T-helper 2 cell treated with Interferon-gamma antibody and Interleukin-4, amounts not matched to agents 5 μg/mL and 100 μg/mL, for 36 hours (primary cell): ENCODE measurements at regions not wholly inside any gene's neighbourhood (a gene's known extent, or its start where the extent isn't known, plus 50 kb on each side); places are given as distances from the start of the nearest gene placed in this dataset.

Source experiments
- DNase-seq: peaks from one replicate; pipeline ENCODE4 v3.0.0; 2021; ENCODE audit warnings: low spot score
- H3K27ac Mint-ChIP-seq: one replicate; pipeline ENCODE4 v1.8.0; 2021; ENCODE audit warnings: mild to moderate bottlenecking, mixed read lengths
- H3K27me3 Mint-ChIP-seq: one replicate; pipeline ENCODE4 v1.8.0; 2021; ENCODE audit warnings: low read depth, mixed read lengths
- H3K36me3 Mint-ChIP-seq: one replicate; pipeline ENCODE4 v1.8.0; 2021; ENCODE audit warnings: low read depth, mixed read lengths
- H3K4me1 Mint-ChIP-seq: one replicate; pipeline ENCODE4 v1.8.0; 2021; ENCODE audit warnings: low read depth, mixed read lengths
- H3K4me3 Mint-ChIP-seq: one replicate; pipeline ENCODE4 v1.8.0; 2022; ENCODE audit warnings: mild to moderate bottlenecking, moderate library complexity, mixed read lengths
- H3K9me3 Mint-ChIP-seq: one replicate; pipeline ENCODE4 v1.8.0; 2021; ENCODE audit warnings: mixed read lengths

- Mint-ChIP-seq H3K27me3 (no peaks in the 10 kb centered on the region), H3K4me3 (no peak overlapping the region), H3K4me1 (no peaks in the 10 kb centered on the region), H3K36me3 (no peaks in the 10 kb centered on the region), H3K9me3 (peaks cover 10% of the 10 kb centered on the region), H3K27ac (no peak overlapping the region)
- DNase-seq = no peak
These were observed 73.1 kb upstream of the MYL2 start for GRCh38 chr12:110993434-110993833.

GRCh38 chr12:110992909-110993308 lies 72.5 kb upstream of the MYL2 start:
- H3K4me1 Mint-ChIP-seq = no peaks in the 10 kb centered on the region
- H3K27me3 Mint-ChIP-seq = no peaks in the 10 kb centered on the region
- H3K4me3 Mint-ChIP-seq = no peak overlapping the region
- H3K9me3 Mint-ChIP-seq = peaks cover 6% of the 10 kb centered on the region
- no peak for DNase-seq
- no peak overlapping the region for H3K27ac Mint-ChIP-seq
- no peaks in the 10 kb centered on the region for H3K36me3 Mint-ChIP-seq

GRCh38 chr12:110983811-110984210 lies 63.4 kb upstream of the MYL2 start:
- DNase-seq = no peak
- Mint-ChIP-seq H3K9me3 (no peaks in the 10 kb centered on the region), H3K36me3 (no peaks in the 10 kb centered on the region), H3K4me3 (no peak overlapping the region), H3K4me1 (no peaks in the 10 kb centered on the region), H3K27me3 (peaks cover 4% of the 10 kb centered on the region), H3K27ac (no peak overlapping the region)

GRCh38 chr12:110972866-110973265 lies 52.5 kb upstream of the MYL2 start:
- peaks cover 7% of the 10 kb centered on the region for H3K4me1 Mint-ChIP-seq
- no peak overlapping the region for H3K4me3 Mint-ChIP-seq
- H3K9me3 Mint-ChIP-seq = peaks cover 12% of the 10 kb centered on the region
- no peak for DNase-seq
- no peaks in the 10 kb centered on the region for H3K36me3 Mint-ChIP-seq
- no peaks in the 10 kb centered on the region for H3K27me3 Mint-ChIP-seq
- H3K27ac Mint-ChIP-seq = no peak overlapping the region

GRCh38 chr12:110971936-110972335 lies 51.6 kb upstream of the MYL2 start:
- Mint-ChIP-seq H3K36me3 (no peaks in the 10 kb centered on the region), H3K27ac (no peak overlapping the region), H3K4me3 (no peak overlapping the region), H3K4me1 (peaks cover 7% of the 10 kb centered on the region), H3K9me3 (peaks cover 12% of the 10 kb centered on the region), H3K27me3 (no peaks in the 10 kb centered on the region)
- no peak for DNase-seq

GRCh38 chr12:110971189-110971920 lies 51.0 kb upstream of the MYL2 start:
- Mint-ChIP-seq H3K4me1 (peaks cover 7% of the 10 kb centered on the region), H3K36me3 (no peaks in the 10 kb centered on the region), H3K27ac (no peak overlapping the region), H3K27me3 (no peaks in the 10 kb centered on the region), H3K4me3 (no peak overlapping the region), H3K9me3 (peaks cover 12% of the 10 kb centered on the region)
- no peak for DNase-seq
